ENCODE measurements at regions not wholly inside any gene's neighbourhood (a gene's known extent, or its start where the extent isn't known, plus 50 kb on each side); places are given as distances from the start of the nearest gene placed in this dataset.

- TF ChIP-seq RBM17 (IDR thresholded peaks at IDR 0.05; ENCODE audit: borderline replicate concordance, low read depth, low read length), result no peak
Measured at GRCh38 chr10:113269333-113269732, 283.5 kb upstream of the HABP2 start (continued).

GRCh38 chr10:113272511-113272910 lies 280.3 kb upstream of the HABP2 start:
- H3K4me2 ChIP-seq (ENCODE audit: insufficient read depth, low read length), result no peak overlapping the region
- no peak overlapping the region for H3K9ac ChIP-seq (ENCODE audit: insufficient read depth in 1 of 2, low read depth in 2 of 2, low read length in 2 of 2)
- H3K9me1 ChIP-seq (ENCODE audit: control insufficient read depth, insufficient read depth, low read length), result no peaks in the 10 kb centered on the region
- no peaks in the 10 kb centered on the region for H3K36me3 ChIP-seq (ENCODE audit: control insufficient read depth, insufficient read depth, low read length)
- H3K27me3 ChIP-seq (ENCODE audit: control insufficient read depth in 2 of 2, insufficient read depth in 2 of 2, low read length in 2 of 2), result peaks cover 4 to 20% of the 10 kb centered on the region in 2 experiments; a peak in 3 of 5 replicates
- ChIA-PET POLR2A (interaction anchor here (0.5 to 0.6 kb wide), 2 partner anchors 29 to 98 kb away, joined by 3 to 4 read pairs; no protein-coding TSS in a partner anchor), CTCF (ENCODE audit: low intra/inter-chr PET ratio) (no interaction called here)
- DNase-seq (ENCODE audit: extremely low read depth in 1 of 4, low spot score in 3 of 4) (no peak), ATAC-seq (no peak), FAIRE-seq (no peak)
- H2AFZ ChIP-seq (ENCODE audit: low read depth, low read length), result no peak overlapping the region
- H3K79me2 ChIP-seq (ENCODE audit: control insufficient read depth, insufficient read depth, low read length), result no peaks in the 10 kb centered on the region
- intact Hi-C loops (cut with micrococcal nuclease), result no loop called here
- H3K4me1 ChIP-seq (replicated peaks in 1 of 2; ENCODE audit: control insufficient read depth in 2 of 2, insufficient read depth in 2 of 2, low read length in 2 of 2), result no peaks in the 10 kb centered on the region
- H3K9me3 ChIP-seq (replicated peaks; ENCODE audit: control insufficient read depth, insufficient read depth, low read depth, low read length), result no peaks in the 10 kb centered on the region
- H3K27ac ChIP-seq (ENCODE audit: extremely low read depth, low read depth, low read length), result no peak overlapping the region
- no peak overlapping the region for H3K4me3 ChIP-seq
- 2% methylated on average over 5 of the region's 5 CpGs for WGBS (ENCODE audit: insufficient coverage, low coverage, missing lambda C conversion rate)
- H4K20me1 ChIP-seq (replicated peaks; ENCODE audit: control insufficient read depth, insufficient read depth, low read length), result no peaks in the 10 kb centered on the region
- no TSS peak for BruUV-seq (replicated peaks)
- TF ChIP-seq E2F3 (CRISPR knock-in tag; IDR thresholded peaks at IDR 0.05) (no peak), ZHX1 (conservative IDR thresholded peaks at IDR 0.05; ENCODE audit: low read length) (no peak), MLX (CRISPR knock-in tag; conservative IDR thresholded peaks at IDR 0.05) (no peak), MAFG (tag; conservative IDR thresholded peaks at IDR 0.05) (no peak), HBP1 (CRISPR knock-in tag; IDR thresholded peaks at IDR 0.05) (no peak), ZNF75A (CRISPR knock-in tag; IDR thresholded peaks at IDR 0.05) (no peak), ZNF184 (CRISPR knock-in tag; IDR thresholded peaks at IDR 0.05) (no peak), ARID1B (IDR thresholded peaks at IDR 0.05) (no peak), TARDBP (IDR thresholded peaks at IDR 0.05) (no peak), ZNF668 (CRISPR knock-in tag; IDR thresholded peaks at IDR 0.05) (no peak), ZNF282 (CRISPR knock-in tag; IDR thresholded peaks at IDR 0.05) (no peak), ZNF77 (CRISPR knock-in tag; IDR thresholded peaks at IDR 0.05) (no peak), FOXJ3 (CRISPR knock-in tag; IDR thresholded peaks at IDR 0.05) (no peak), CBFA2T2 (conservative IDR thresholded peaks at IDR 0.05) (no peak), PRMT5 (CRISPR knock-in tag; IDR thresholded peaks at IDR 0.05) (no peak)
- in situ Hi-C loops (cut with MboI), result no loop called here

Data from K562 (cell line).